ENCODE measurements at regions not wholly inside any gene's neighbourhood (a gene's known extent, or its start where the extent isn't known, plus 50 kb on each side); places are given as distances from the start of the nearest gene placed in this dataset.

DNA sequence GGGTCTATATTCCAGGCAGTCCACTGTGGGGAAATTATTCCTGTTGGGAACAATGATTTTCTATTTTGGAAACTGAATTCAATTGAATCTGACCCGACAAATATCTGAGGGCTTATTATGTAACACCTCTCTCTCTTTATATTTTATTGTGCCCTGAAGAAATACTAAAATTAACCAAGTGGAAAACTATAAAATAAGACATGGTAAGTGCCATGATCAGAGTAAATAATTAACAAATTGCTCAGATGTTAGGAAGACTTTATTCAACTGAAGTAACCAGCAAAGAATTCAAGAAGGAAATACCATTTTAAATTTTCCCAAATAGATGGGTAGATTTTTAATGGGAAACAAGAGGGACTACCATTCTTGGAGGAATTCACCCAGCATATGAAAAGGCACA lies 632.9 kb downstream of the MAFB start:
- POLR2A ChIA-PET, result no interaction called here
- no peak for DNase-seq (ENCODE audit: extremely low spot score)
- CTCF ChIA-PET, result no interaction called here
- TF ChIP-seq, protein P1, sequence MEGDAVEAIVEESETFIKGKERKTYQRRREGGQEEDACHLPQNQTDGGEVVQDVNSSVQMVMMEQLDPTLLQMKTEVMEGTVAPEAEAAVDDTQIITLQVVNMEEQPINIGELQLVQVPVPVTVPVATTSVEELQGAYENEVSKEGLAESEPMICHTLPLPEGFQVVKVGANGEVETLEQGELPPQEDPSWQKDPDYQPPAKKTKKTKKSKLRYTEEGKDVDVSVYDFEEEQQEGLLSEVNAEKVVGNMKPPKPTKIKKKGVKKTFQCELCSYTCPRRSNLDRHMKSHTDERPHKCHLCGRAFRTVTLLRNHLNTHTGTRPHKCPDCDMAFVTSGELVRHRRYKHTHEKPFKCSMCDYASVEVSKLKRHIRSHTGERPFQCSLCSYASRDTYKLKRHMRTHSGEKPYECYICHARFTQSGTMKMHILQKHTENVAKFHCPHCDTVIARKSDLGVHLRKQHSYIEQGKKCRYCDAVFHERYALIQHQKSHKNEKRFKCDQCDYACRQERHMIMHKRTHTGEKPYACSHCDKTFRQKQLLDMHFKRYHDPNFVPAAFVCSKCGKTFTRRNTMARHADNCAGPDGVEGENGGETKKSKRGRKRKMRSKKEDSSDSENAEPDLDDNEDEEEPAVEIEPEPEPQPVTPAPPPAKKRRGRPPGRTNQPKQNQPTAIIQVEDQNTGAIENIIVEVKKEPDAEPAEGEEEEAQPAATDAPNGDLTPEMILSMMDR (IDR thresholded peaks at IDR 0.05; ENCODE audit: control extremely low read depth, extremely low read depth, low read depth, missing control alignments), result no peak

DNA sequence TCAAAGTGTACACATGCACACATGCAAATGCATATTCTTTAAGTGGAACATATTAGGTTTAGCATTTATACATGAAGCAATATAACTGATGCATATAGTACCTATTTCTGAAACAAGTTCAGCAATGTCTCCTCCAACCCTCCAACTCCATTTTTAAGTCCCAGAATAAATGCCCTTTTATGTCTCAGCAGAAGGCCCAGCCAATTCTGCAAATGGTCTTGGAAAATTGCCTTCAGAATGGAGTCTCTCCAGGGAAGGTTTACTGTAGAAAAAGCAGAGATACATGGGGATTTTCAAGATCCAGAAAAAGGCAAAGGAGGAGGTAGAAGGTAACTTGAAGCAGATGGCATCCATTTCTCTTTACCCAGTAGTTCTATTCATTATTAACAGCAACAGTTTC lies 633.3 kb downstream of the MAFB start:
- DNase-seq (ENCODE audit: extremely low spot score), result no peak
- TF ChIP-seq, protein P1 (IDR thresholded peaks at IDR 0.05; ENCODE audit: control extremely low read depth, extremely low read depth, low read depth, missing control alignments), result no peak
- ChIA-PET POLR2A (no interaction called here), CTCF (no interaction called here)

DNA sequence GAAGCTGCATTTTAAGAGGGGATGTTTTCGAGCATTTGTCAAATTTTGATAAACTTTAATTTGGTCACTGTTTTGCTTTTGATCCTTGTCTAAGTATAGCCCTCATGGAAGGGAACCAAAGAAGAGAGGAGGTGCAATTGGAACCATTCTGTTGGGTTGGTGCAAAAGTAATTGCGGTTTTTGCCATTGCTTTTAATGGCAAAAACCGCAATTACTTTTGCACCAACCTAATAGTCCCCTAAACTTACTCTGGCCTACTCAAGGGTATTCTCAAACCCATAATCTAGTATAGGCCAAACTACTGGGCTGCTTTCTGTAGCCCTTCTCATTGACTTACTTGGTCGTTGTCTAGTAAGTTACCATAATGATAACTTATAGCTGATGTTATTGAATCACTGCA lies 634.7 kb downstream of the MAFB start:
- ChIA-PET CTCF (interaction anchor here (1.4 kb wide), 1 partner anchor 785 kb away, joined by 6 read pairs; no protein-coding TSS in a partner anchor), POLR2A (no interaction called here)
- TF ChIP-seq, protein P1 (IDR thresholded peaks at IDR 0.05; ENCODE audit: control extremely low read depth, extremely low read depth, low read depth, missing control alignments), result no peak
- no peak for DNase-seq (ENCODE audit: extremely low spot score)

DNA sequence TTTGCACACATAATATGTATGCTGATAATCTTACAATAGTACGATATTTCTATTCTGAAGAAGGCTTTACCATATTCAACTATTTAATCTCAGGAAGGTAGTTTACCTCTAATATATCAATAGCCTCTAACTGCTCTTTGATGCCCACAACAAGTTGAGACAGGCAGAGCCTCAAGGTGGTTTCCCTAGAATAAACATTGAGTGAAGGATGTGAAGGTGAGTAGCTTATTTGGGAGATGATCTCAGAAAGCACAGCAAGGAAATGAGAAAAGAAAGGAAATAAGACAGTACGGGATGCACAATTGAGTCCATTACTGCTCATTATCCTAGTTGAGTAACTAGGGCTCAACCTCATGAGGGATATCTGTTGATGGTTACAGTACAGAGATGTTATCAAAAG lies 638.4 kb downstream of the MAFB start:
- no peak for DNase-seq (ENCODE audit: extremely low spot score)
- ChIA-PET POLR2A (no interaction called here), CTCF (no interaction called here)

DNA sequence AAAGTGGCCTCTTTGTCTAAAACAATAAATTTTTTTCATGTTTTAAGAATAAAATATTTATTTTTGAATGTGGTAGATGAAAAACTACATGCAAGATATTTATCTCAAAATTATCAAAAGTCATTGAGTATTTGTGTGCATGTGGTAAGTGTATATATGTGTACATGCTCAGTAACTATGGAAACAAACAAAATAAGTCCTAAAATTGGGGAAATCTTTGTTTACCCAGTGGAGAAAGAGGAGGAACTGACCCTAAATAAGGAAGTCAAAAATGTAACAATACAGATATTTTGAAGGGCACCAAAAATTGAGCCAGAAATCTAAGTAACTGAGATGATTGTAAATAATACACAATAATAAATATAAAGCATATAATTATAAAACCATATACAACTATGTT lies 639.2 kb downstream of the MAFB start:
- ChIA-PET CTCF (no interaction called here), POLR2A (no interaction called here)
- DNase-seq (ENCODE audit: extremely low spot score), result no peak
- TF ChIP-seq, protein P1 (IDR thresholded peaks at IDR 0.05; ENCODE audit: control extremely low read depth, extremely low read depth, low read depth, missing control alignments), result no peak

More for the DNA sequence above, 638.4 kb downstream of the MAFB start:
- TF ChIP-seq, protein P1 (IDR thresholded peaks at IDR 0.05; ENCODE audit: control extremely low read depth, extremely low read depth, low read depth, missing control alignments), result no peak

DNA sequence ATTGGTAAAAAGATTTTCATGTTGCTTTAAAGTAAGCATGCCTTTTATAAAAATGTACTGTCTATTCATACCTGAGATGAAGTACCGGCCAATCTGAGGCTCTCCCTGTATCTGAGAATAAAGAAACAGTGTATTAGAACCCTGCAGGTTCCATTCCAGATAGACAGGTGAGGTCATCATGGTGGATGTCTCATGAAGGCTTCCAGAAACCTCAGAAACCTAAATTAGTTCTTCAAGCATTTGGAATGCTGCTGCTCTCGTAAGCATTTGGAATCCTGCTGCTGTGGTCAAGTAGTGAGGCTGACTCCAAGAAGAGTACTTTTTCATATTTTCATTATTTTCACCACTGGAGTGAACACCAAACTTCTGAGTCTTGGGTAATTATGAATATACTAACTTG lies 642.3 kb downstream of the MAFB start:
- ChIA-PET CTCF (interaction anchor here (0.8 kb wide), 1 partner anchor 29 kb away, joined by 3 read pairs; no protein-coding TSS in a partner anchor), POLR2A (no interaction called here)
- no peak for DNase-seq (ENCODE audit: extremely low spot score)
- TF ChIP-seq, protein P1 (IDR thresholded peaks at IDR 0.05; ENCODE audit: control extremely low read depth, extremely low read depth, low read depth, missing control alignments), result no peak

DNA sequence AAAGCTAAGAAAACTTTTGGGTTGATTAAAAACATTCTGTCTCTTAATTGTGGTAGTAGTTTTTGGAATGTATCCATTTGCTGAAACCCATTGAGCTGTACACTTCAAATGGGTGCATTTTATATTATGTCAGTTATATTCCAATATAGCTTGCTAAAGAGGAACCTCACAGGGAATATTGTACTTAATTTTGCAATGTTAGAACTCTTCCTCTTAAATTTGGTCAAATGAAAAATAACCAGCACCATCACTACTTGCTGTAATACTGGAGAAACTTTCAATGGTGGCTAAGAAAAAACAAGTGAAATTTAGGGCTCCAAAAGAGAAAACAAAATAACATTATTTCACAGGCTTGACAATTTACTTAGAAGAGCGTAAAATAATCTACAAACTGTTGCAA lies 651.5 kb downstream of the MAFB start:
- TF ChIP-seq, protein P1 (IDR thresholded peaks at IDR 0.05; ENCODE audit: control extremely low read depth, extremely low read depth, low read depth, missing control alignments), result no peak
- DNase-seq (ENCODE audit: extremely low spot score), result no peak
- POLR2A ChIA-PET, result no interaction called here
- CTCF ChIA-PET, result no interaction called here

Data from GM10248 (cell line).